GM12872 (cell line): ENCODE measurements at regions not wholly inside any gene's neighbourhood (a gene's known extent, or its start where the extent isn't known, plus 50 kb on each side); places are given as distances from the start of the nearest gene placed in this dataset.

Experiments used
- TF ChIP-seq, protein P1 (sequence below): IDR thresholded peaks from 3 replicates; pipeline ENCODE4 v1.5.1; 2011; ENCODE audit warnings: low read depth, mild to moderate bottlenecking, low read length, moderate library complexity; ENCODE audit not compliant: insufficient read depth

DNA sequence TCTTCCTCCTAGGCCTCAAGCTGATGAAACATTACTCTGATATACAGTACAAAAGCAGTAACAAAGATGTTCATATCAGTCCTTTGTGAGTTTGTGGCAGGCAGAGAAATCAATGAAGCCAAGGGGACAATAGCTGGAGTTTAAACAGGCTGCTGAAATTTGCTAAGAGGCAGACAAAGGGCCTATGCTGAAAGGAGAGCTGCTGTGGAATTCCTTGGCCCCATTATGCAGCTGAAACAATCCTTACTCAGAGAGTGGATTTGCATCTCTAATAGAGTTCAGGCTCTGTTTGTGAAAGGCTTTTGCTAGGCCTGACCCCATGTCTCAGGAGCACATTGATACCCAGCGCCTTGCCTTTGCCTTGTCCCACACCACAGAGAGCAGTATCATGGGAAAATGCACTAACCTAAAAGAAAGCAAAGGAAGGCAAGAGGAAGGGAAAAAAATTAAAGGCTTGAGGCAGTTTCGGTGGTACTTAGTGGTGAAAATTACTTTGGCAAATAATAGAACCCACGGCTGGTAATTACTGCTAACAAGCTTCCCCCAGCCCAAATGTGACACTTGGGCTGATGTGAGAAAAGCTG lies 195.0 kb upstream of the EPHA3 start:
- TF ChIP-seq, protein P1, sequence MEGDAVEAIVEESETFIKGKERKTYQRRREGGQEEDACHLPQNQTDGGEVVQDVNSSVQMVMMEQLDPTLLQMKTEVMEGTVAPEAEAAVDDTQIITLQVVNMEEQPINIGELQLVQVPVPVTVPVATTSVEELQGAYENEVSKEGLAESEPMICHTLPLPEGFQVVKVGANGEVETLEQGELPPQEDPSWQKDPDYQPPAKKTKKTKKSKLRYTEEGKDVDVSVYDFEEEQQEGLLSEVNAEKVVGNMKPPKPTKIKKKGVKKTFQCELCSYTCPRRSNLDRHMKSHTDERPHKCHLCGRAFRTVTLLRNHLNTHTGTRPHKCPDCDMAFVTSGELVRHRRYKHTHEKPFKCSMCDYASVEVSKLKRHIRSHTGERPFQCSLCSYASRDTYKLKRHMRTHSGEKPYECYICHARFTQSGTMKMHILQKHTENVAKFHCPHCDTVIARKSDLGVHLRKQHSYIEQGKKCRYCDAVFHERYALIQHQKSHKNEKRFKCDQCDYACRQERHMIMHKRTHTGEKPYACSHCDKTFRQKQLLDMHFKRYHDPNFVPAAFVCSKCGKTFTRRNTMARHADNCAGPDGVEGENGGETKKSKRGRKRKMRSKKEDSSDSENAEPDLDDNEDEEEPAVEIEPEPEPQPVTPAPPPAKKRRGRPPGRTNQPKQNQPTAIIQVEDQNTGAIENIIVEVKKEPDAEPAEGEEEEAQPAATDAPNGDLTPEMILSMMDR = no peak

- TF ChIP-seq, protein P1 = no peak
Measured at GRCh38 chr3:88918841-88919240, 188.6 kb upstream of the EPHA3 start.

GRCh38 chr3:88921986-88922385 lies 185.4 kb upstream of the EPHA3 start:
- TF ChIP-seq, protein P1 = no peak

DNA sequence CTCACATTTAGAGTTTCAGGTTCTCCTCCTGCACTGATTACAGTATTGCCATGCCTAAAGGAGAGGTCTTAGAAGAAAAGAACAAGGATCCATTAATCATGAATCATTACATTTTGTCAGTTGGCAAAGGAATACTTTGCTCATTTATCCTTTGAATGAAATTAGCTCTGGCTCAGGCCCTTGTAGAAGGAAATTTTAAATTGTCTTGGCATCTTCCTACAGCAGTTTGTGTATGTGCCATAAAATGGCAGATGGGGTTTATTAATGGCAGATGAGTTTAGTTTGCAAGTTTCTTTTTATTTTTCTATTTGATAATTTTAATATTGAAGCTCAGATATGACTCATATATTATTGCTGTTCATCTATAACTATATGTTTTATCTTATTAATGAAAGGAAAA lies 181.2 kb upstream of the EPHA3 start:
- TF ChIP-seq, protein P1 = no peak

GRCh38 chr3:88930611-88931010 lies 176.8 kb upstream of the EPHA3 start:
- TF ChIP-seq, protein P1 = no peak

GRCh38 chr3:88936831-88937230 lies 170.6 kb upstream of the EPHA3 start:
- TF ChIP-seq, protein P1 = no peak

- TF ChIP-seq, protein P1 = no peak
Measured at GRCh38 chr3:88940296-88940695, 167.1 kb upstream of the EPHA3 start.
